HepG2 (cell line): ENCODE measurements at regions not wholly inside any gene's neighbourhood (a gene's known extent, or its start where the extent isn't known, plus 50 kb on each side); places are given as distances from the start of the nearest gene placed in this dataset.
A peak's percentile ranks its signal among the peaks of the same experiment; 100 is the strongest.

Source experiments
- ATAC-seq: fragments of 200-7000 bp; cut with Tn5 transposase; 3 replicates; pipeline ENCODE4 v1.9.1; 2020; ENCODE audit warnings: mild to moderate bottlenecking, moderate library complexity
- BruUV-seq: library from RNA; stranded (reverse); fragments of 400-500 nt; replicated peaks from 2 replicates; lab custom pipeline; 2021; lab: Mats Ljungman, UMichigan
- CTCF ChIA-PET: fragments of 300-600 bp; formaldehyde crosslinking; extraction: SDS; loops from one replicate; lab custom pipeline; 2021; ENCODE audit warnings: low total read pairs, inconsistent platforms, low intra/inter-chr PET ratio; lab: Yijun Ruan, JAX
- POLR2A ChIA-PET: fragments of 350-600 bp; sonication (Branson Sonifier 250); formaldehyde crosslinking; loops from one replicate; lab custom pipeline; 2020; ENCODE audit warnings: antibody characterized with exemption, inconsistent platforms; lab: Yijun Ruan, JAX
- DNase-seq: peaks from one replicate; pipeline ENCODE4 v3.0.0-alpha.2; 2015; ENCODE audit warnings: low spot score
- FAIRE-seq: peaks from 3 replicates; lab custom pipeline; 2011; peaks lifted over from hg19 to GRCh38; lab: Jason Lieb, UNC
- H2AFZ ChIP-seq: one replicate; pipeline ENCODE4 v1.6.1; 2011; ENCODE audit warnings: low read length, inconsistent platforms
- H3K27ac ChIP-seq: fragments of 300-600 bp; 3 replicates; pipeline ENCODE4 v1.8.0; 2011; ENCODE audit warnings: mixed run types, mild to moderate bottlenecking, mixed read lengths, low read length, inconsistent platforms; ENCODE audit not compliant: insufficient read depth; ENCODE audit errors: extremely low read length
- H3K27me3 ChIP-seq, 2 experiments: fragments of 200-600 bp in 1 of 2; 2 replicates in 1 of 2; 3 replicates in 1 of 2; pipeline versions ENCODE4 v1.6.0 to v1.8.0; 2011; ENCODE audit warnings: low read length in 2 of 2, mild to moderate bottlenecking in 2 of 2, moderate library complexity in 2 of 2, inconsistent platforms in 1 of 2; ENCODE audit not compliant: insufficient read depth in 2 of 2, control insufficient read depth in 1 of 2
- H3K36me3 ChIP-seq, 2 experiments: fragments of 200-600 bp in 1 of 2; replicated peaks in 1 of 2; 2 replicates in 1 of 2; 3 replicates in 1 of 2; pipeline versions ENCODE4 v1.5.1 to v1.8.0; 2011; ENCODE audit warnings: low read length in 2 of 2, inconsistent platforms in 1 of 2; ENCODE audit not compliant: insufficient read depth in 2 of 2, control insufficient read depth in 1 of 2
- H3K4me1 ChIP-seq: 2 replicates; pipeline ENCODE4 v1.5.1; 2012; ENCODE audit warnings: low read length, inconsistent platforms; ENCODE audit not compliant: insufficient read depth
- H3K4me2 ChIP-seq: 2 replicates; pipeline ENCODE4 v1.6.0; 2011; ENCODE audit warnings: low read depth, low read length, inconsistent platforms
- H3K4me3 ChIP-seq, 3 experiments: fragments of 200-600 bp in 1 of 3; sonication (generic), shearing (Covaris generic) in 1 of 3; replicated peaks in 1 of 3; 2 replicates each; pipeline ENCODE4 v1.5.1; 2011 to 2016; ENCODE audit warnings: low read length in 3 of 3, inconsistent platforms in 2 of 3, low read depth in 2 of 3, mild to moderate bottlenecking in 2 of 3, control low read depth in 1 of 3, mixed read lengths in 1 of 3; ENCODE audit not compliant: insufficient read depth in 1 of 3
- H3K79me2 ChIP-seq: one replicate; pipeline ENCODE4 v1.6.1; 2011; ENCODE audit warnings: low read length, inconsistent platforms; ENCODE audit not compliant: insufficient read depth
- H3K9ac ChIP-seq: 2 replicates; pipeline ENCODE4 v1.6.0; 2011; ENCODE audit warnings: mild to moderate bottlenecking, low read depth, low read length, inconsistent platforms; ENCODE audit not compliant: insufficient read depth
- H3K9me3 ChIP-seq: 2 replicates; pipeline ENCODE4 v1.5.1; 2012; ENCODE audit warnings: mild to moderate bottlenecking, low read length
- H4K20me1 ChIP-seq: 2 replicates; pipeline ENCODE4 v1.6.0; 2011; ENCODE audit warnings: inconsistent platforms, mild to moderate bottlenecking, low read length, moderate library complexity; ENCODE audit not compliant: insufficient read depth
- ELF3 ChIP-seq: IDR thresholded peaks from 2 replicates; pipeline ENCODE4 v1.6.1; 2016; ENCODE audit warnings: missing genetic modification reagents, missing compliant biosample characterization
- HHEX ChIP-seq: IDR thresholded peaks from 2 replicates; pipeline ENCODE4 v1.6.1; 2016; ENCODE audit warnings: control low read depth
- JARID2 ChIP-seq: sonication (generic); formaldehyde crosslinking; IDR thresholded peaks from 2 replicates; pipeline ENCODE4 v1.8.1; 2023; ENCODE audit warnings: missing genetic modification reagents, inconsistent platforms; ENCODE audit not compliant: insufficient replicate concordance
- KLF15 ChIP-seq: sonication (generic); formaldehyde crosslinking; IDR thresholded peaks from 2 replicates; pipeline ENCODE4 v1.8.1; 2023; ENCODE audit warnings: borderline replicate concordance, mild to moderate bottlenecking, inconsistent platforms, missing genetic modification reagents, mixed read lengths
- MED1 ChIP-seq: sonication (generic); formaldehyde crosslinking; IDR thresholded peaks from 2 replicates; pipeline ENCODE4 v1.4.0; 2020; ENCODE audit warnings: missing genetic modification reagents
- POLR2AphosphoS5 ChIP-seq: IDR thresholded peaks from 2 replicates; pipeline ENCODE4 v1.6.1; 2012; ENCODE audit warnings: low read depth, low read length
- SOX5 ChIP-seq: IDR thresholded peaks from 2 replicates; pipeline ENCODE4 v1.6.1; 2016; ENCODE audit warnings: borderline replicate concordance
- SRF ChIP-seq: IDR thresholded peaks from 2 replicates; pipeline ENCODE4 v1.6.1; 2011; ENCODE audit warnings: mild to moderate bottlenecking, low read depth, low read length, moderate library complexity
- TCF7L2 ChIP-seq: IDR thresholded peaks from 2 replicates; pipeline ENCODE4 v1.6.1; 2011; ENCODE audit warnings: mild to moderate bottlenecking, low read depth, low read length, moderate library complexity
- TRIM24 ChIP-seq: sonication (generic); formaldehyde crosslinking; IDR thresholded peaks from 2 replicates; pipeline ENCODE4 v1.8.0; 2022; ENCODE audit warnings: mild to moderate bottlenecking, missing genetic modification reagents
- ZNF225 ChIP-seq: sonication (generic); formaldehyde crosslinking; IDR thresholded peaks from 2 replicates; pipeline ENCODE4 v1.4.0; 2020; ENCODE audit warnings: mild to moderate bottlenecking, missing genetic modification reagents
- ZNF737 ChIP-seq: sonication (generic); formaldehyde crosslinking; IDR thresholded peaks from 2 replicates; pipeline ENCODE4 v1.5.0; 2020; ENCODE audit warnings: missing genetic modification reagents, mild to moderate bottlenecking, borderline replicate concordance
- WGBS: methylation state at CpG from one replicate; pipeline ENCODE4 v1.1.6; 2017; ENCODE audit warnings: low lambda C conversion rate; 5-methylcytosine and 5-hydroxymethylcytosine counted together
- in situ Hi-C: cut with HindIII; loops from 2 replicates; pipeline ENCODE4 v1.10.0; 2017; ENCODE audit warnings: low pct_unique_long_range_greater_than_20kb; ENCODE audit not compliant: extremely low pct_ligation_motif_present
- intact Hi-C: fragments of 100-400 bp; cut with micrococcal nuclease; formaldehyde crosslinking; loops from one replicate; pipeline ENCODE4 v1.10.0; 2022; ENCODE audit not compliant: unreplicated experiment
- TF ChIP-seq, protein P1 (sequence below): IDR thresholded peaks from 2 replicates; pipeline ENCODE4 v1.6.1; 2016; ENCODE audit warnings: missing compliant biosample characterization, missing genetic modification reagents, borderline replicate concordance
- TF ChIP-seq, protein P2 (sequence below): sonication (generic); formaldehyde crosslinking; conservative IDR thresholded peaks from 2 replicates; pipeline ENCODE4 v1.4.0; 2020; ENCODE audit warnings: mild to moderate bottlenecking, missing genetic modification reagents, moderate library complexity

DNA sequence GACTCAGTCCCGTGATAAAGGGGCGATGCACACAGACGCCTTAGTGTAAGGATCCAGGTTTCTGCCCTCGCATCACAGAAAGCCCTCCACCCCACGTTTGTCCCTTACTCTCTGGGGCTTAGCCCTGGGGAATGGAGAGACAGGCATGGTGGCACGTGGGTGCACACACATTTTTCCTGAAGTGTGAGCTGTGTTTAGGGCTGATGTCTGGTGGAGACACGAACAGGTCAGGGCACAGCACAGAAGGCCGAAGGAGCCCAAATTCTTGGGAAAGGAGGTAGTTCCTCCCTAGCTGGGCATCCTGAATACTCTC lies 84.3 kb upstream of the DHRSX start:
- ChIA-PET POLR2A (no interaction called here), CTCF (no interaction called here)
- no peak overlapping the region for H3K9ac ChIP-seq
- WGBS: 36% methylated on average over 4 of the region's 8 CpGs
- no peaks in the 10 kb centered on the region for H3K4me1 ChIP-seq
- FAIRE-seq: no peak
- peaks cover 0 to 29% of the 10 kb centered on the region in 2 experiments; a peak in 4 of 5 replicates for H3K27me3 ChIP-seq
- no peak for TF ChIP-seq ELF3 (CRISPR knock-in tag)
- TF ChIP-seq JARID2 (CRISPR knock-in tag): no peak
- TF ChIP-seq TCF7L2: no peak
- no TSS peak for BruUV-seq
- H3K9me3 ChIP-seq: no peaks in the 10 kb centered on the region
- intact Hi-C loops: no loop called here
- in situ Hi-C loops: no loop called here
- ATAC-seq: no peak; the same call in 2 of the 3 replicates
- H3K4me2 ChIP-seq: no peak overlapping the region
- no peaks in the 10 kb centered on the region for H4K20me1 ChIP-seq
- no peaks in the 10 kb centered on the region for H3K36me3 ChIP-seq
- no peak overlapping the region for H3K27ac ChIP-seq
- DNase-seq: no peak
- H3K79me2 ChIP-seq: no peaks in the 10 kb centered on the region
- H3K4me3 ChIP-seq: no peak overlapping the region
- H2AFZ ChIP-seq: no peak overlapping the region

DNA sequence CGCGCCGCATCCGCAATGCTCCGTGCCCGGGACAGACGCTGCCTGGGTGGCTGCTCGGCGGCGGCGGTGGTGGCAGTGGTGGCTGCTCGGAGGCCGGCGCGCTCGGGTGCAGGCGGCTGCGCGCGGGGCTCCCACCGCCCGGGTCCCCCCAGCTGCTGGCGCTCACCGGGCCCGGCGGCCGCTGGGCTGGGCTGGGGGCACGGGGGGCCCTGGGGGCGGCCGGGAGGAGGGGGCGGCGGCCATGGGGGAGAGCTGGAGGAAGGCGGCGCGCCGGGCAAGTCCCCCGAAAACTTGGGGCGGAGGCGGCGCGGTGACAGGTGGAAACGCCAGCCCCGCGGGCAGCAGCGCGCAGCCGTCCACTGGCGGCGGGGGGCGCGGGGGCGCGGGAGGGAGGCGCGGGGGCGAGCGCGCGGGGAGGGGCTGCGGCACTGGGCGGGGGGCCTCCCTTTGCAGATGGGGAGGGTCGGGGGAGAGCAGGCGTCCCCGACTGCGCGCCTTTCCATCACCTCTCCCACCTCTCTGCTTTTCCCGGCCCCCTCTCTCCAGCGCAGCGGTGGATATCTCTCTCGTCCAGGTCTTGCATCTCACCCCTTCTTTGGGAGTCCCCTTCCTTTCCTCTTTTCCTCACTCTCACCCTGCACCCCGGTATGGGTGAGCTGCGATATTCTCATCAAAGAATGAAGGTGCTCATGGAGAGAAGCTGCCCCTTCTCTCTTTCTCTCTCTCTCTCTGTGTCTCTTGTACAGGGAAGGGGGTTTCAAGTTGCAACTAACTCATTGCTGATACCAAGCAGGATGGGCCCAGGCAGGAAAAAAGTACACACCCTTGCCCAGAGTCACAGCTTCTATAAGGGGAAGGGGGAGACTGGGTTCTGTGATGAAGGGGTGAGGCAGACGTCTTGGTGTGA lies 83.7 kb upstream of the DHRSX start:
- Histone ChIP-seq H3K4me3 (no peak overlapping the region), H3K9me3 (no peaks in the 10 kb centered on the region), H3K4me1 (no peaks in the 10 kb centered on the region), H3K9ac (no peak overlapping the region), H3K27me3 (peaks cover 0 to 29% of the 10 kb centered on the region in 2 experiments; a peak in 4 of 5 replicates), H3K79me2 (no peaks in the 10 kb centered on the region), H3K4me2 (no peak overlapping the region), H3K27ac (no peak overlapping the region), H4K20me1 (no peaks in the 10 kb centered on the region), H2AFZ (no peak overlapping the region), H3K36me3 (no peaks in the 10 kb centered on the region)
- intact Hi-C loops (no loop called here), in situ Hi-C loops (no loop called here)
- no peak for FAIRE-seq
- ChIA-PET CTCF (no interaction called here), POLR2A (no interaction called here)
- peak; percentile 23; the same call in 2 of the 3 replicates for ATAC-seq
- no peak for DNase-seq
- BruUV-seq: no TSS peak
- 15% methylated on average over 19 of the region's 73 CpGs for WGBS
- TF ChIP-seq KLF15 (CRISPR knock-in tag) (no peak), SRF (no peak), ZNF225 (CRISPR knock-in tag) (no peak), HHEX (CRISPR knock-in tag) (no peak), TRIM24 (no peak), ZNF737 (no peak), MED1 (CRISPR knock-in tag) (no peak), POLR2AphosphoS5 (no peak), SOX5 (CRISPR knock-in tag) (no peak)
- TF ChIP-seq, protein P1, sequence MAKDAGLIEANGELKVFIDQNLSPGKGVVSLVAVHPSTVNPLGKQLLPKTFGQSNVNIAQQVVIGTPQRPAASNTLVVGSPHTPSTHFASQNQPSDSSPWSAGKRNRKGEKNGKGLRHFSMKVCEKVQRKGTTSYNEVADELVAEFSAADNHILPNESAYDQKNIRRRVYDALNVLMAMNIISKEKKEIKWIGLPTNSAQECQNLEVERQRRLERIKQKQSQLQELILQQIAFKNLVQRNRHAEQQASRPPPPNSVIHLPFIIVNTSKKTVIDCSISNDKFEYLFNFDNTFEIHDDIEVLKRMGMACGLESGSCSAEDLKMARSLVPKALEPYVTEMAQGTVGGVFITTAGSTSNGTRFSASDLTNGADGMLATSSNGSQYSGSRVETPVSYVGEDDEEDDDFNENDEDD (CRISPR knock-in tag): no peak
- TF ChIP-seq, protein P2, sequence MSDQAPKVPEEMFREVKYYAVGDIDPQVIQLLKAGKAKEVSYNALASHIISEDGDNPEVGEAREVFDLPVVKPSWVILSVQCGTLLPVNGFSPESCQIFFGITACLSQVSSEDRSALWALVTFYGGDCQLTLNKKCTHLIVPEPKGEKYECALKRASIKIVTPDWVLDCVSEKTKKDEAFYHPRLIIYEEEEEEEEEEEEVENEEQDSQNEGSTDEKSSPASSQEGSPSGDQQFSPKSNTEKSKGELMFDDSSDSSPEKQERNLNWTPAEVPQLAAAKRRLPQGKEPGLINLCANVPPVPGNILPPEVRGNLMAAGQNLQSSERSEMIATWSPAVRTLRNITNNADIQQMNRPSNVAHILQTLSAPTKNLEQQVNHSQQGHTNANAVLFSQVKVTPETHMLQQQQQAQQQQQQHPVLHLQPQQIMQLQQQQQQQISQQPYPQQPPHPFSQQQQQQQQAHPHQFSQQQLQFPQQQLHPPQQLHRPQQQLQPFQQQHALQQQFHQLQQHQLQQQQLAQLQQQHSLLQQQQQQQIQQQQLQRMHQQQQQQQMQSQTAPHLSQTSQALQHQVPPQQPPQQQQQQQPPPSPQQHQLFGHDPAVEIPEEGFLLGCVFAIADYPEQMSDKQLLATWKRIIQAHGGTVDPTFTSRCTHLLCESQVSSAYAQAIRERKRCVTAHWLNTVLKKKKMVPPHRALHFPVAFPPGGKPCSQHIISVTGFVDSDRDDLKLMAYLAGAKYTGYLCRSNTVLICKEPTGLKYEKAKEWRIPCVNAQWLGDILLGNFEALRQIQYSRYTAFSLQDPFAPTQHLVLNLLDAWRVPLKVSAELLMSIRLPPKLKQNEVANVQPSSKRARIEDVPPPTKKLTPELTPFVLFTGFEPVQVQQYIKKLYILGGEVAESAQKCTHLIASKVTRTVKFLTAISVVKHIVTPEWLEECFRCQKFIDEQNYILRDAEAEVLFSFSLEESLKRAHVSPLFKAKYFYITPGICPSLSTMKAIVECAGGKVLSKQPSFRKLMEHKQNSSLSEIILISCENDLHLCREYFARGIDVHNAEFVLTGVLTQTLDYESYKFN (CRISPR knock-in tag): no peak
